Pons (tissue), 1 donor: ENCODE measurements at regions not wholly inside any gene's neighbourhood (a gene's known extent, or its start where the extent isn't known, plus 50 kb on each side); places are given as distances from the start of the nearest gene placed in this dataset.
"Not testable (repeated sequence)": the region's sequence is repeated elsewhere in the genome, so short reads cannot be mapped to it uniquely, and the experiment has no call there.

ENCODE experiments used
- DNase-seq: peaks from one replicate; pipeline ENCODE4 v3.0.0-alpha.2; 2016; ENCODE audit warnings: low spot score

DNA sequence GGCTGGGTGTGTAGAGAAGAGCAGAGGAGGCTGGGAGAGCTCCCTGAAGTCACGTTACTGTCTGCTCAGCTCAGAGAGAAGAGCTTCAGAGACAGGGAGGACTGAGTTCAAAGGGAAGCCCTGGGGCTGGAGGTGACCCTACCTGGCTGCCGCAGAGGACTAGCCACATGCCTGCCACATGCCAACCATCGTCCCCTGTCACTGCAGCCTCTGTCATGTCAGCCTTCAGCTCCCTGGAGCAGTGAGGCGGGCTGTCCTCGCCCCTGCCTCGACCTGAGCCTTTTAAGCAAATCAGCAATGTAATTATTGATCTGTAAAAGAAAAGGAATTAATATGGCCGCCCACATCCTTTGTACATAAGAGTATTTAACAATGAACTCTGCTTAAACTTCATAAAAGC is 89.3 kb upstream of the RET start:
- DNase-seq, result no peak

DNA sequence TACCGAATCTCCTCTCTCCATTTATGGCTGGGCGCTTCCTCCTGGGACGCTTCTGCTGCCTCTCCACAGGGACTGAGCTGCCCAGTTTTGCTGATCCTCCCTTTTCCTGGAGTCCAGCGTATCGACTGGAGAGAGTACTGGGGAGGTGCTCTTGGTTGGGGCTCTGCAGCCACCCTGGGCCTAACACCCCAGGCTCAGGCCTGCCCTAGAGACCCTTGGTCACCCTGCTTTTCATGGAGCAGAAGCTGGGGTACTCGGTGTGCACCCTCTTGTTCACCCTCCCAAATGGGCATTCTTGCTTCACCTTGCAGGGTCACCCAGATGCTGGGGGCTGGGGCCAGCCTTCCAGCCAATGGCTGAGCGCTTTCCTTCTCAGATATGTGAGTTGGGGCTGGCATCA is 88.8 kb upstream of the RET start:
- DNase-seq, result no peak

GRCh38 chr10:42988517-42989395 is 88.1 kb upstream of the RET start:
- DNase-seq, result no peak

DNA sequence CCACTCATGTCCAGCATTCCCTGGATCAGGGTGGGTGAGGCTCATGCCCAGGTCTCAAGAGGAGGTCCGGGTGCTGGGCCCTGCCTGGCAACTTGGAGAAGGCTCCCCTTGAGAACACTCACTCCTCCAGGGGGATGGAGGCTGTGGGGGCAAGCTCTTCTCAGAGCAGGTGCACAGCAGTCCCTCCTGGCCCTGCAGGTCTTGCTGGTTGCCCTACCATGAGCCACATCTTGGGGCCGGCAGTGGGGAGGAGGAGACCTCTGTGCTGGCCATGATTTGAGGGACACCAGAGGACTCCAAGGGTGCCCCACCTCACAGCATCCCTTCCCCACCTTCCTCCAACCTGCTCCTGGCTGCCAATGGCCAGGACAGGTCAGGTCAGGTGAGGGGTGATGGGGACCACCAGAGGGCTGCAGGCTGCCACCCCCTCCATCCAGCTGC is 87.4 kb upstream of the RET start:
- DNase-seq, result no peak

- DNase-seq, result no peak
These were observed 86.7 kb upstream of the RET start for GRCh38 chr10:42990016-42990720.

DNA sequence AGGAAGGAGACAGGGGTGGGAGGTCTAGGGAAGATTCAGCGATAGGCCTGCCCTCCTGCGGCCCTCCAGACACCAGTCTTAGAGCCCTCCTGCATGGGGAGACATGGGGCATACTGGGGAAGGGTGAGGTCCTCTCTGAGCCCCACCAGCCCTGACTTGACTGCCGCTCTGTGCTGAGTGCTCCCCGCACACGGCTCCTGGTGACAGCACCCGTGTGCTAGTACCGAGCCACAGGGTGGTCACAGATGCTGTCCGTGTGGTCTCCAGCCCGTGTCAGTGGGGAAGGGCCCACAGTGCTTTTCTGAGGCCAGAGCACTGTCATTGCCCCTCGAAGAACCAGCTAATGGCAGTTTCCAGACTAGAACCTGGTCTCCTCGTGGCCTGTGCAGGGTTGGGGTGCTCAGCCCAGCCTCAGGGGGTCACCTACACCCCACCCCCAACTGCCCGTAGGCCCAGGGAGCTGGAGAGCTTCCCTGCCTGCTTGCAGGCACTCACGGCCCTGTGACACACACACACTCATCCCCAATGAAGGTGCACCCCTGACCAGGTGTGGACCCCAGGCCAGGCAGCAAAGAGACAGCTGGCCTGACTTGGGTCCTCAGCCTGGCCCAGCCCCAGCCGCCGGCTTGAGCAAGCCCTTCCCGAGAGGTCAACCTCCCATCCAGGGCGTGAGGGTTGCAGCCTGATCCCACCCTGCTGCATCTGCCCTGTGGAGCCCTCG is 86.0 kb upstream of the RET start:
- no peak for DNase-seq

- no peak for DNase-seq
These were observed 85.3 kb upstream of the RET start for GRCh38 chr10:42991442-42992098.

DNA sequence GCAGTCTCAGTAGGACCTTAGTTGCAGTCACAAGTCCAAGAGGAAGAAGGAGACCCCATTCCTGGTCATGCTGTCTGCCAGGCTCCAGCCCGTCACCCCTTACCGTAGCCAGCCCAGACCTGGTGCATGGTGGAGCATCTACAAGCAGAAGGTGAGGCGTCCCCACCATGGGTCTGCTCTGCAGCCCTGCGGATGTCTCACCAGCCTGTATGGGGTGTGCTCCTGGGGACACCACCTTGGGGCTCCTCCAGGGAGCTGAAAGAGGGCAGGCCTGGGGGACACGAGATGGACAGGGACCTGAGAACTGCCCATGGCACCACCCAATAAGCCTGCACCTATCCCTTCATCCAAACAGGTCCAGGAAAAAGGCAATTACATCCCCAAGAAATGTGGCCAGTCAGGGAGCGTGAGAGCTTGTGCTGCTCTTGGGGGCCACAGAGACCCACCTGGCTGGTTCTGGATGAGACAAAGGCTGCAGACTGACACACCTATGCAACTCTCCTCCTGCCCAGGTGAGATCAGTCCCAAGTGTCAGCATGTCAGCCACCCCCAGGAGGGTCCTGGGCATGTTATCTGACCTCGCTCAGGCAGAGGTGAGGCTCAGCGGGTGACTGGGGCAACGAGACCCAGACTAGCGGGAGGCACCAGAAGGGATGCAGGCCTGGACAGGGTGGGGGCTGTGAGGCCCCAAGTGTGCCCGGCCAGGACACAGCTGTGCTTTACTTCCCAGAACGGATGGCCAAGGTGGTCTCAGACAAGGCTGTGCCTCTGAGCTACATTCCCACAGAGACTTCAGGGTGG is 84.5 kb upstream of the RET start:
- no peak for DNase-seq

DNA sequence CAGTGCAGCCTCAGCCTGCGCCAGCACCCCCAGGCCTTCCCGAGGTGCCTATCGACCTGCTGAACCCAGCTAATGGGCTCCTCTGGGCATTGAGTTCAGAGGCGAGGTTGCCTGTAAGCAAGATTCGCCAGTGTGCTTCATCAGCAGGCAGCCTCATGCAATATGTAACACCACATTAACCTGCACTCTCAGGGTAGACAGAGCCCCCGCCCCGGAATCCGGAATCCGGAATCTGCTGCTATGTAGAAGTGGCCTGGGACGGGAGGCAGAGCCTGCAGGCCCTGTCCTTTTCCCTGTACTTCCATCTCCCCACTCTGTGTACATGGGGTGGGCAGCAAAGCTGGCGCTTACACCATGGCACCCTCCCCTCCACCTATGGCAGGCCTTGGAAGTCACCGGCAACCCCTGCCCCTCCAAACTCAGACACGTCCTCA is 83.9 kb upstream of the RET start:
- DNase-seq, result no peak

DNA sequence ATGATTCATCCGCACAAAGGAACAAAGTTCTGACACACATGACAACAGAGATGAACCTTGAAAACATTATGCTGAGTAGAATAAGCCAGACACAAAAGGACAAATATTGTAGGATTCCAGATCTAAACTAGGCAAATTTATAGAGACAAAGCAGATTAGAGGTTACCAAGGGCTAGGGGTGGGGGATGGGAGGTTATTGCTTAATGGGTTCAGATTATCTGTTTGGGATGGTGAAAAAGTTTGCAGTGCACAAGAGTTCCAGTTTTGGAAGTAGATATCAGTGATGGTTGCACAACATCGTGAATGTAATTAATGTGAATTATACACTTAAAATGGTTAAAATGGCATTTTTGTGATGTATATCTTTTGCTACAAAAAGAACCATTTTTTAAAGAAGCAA is 82.0 kb upstream of the RET start:
- not testable (repeated sequence) for DNase-seq

GRCh38 chr10:42995537-42995936 is 81.3 kb upstream of the RET start:
- no peak for DNase-seq

- no peak for DNase-seq
These were observed 80.3 kb upstream of the RET start for GRCh38 chr10:42996588-42996987.

GRCh38 chr10:42997151-42997848 is 79.6 kb upstream of the RET start:
- no peak for DNase-seq

DNA sequence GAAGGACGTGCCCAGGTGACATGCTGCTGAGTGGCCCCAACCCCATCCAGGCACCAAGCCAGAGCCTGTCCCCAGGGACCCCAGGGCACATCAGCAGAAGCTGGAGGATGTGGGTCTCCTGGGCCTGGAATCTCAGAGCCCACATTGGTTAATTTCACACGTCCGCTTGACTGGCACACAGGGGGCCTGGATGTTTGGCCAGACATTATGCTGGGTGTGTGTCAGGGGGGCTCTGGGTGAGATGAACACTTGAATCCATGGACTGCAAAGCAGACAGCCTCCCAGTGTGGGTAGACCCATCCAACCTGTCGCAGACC is 79.1 kb upstream of the RET start:
- DNase-seq, result no peak

GRCh38 chr10:42998481-42999384 is 78.1 kb upstream of the RET start:
- DNase-seq, result no peak

DNA sequence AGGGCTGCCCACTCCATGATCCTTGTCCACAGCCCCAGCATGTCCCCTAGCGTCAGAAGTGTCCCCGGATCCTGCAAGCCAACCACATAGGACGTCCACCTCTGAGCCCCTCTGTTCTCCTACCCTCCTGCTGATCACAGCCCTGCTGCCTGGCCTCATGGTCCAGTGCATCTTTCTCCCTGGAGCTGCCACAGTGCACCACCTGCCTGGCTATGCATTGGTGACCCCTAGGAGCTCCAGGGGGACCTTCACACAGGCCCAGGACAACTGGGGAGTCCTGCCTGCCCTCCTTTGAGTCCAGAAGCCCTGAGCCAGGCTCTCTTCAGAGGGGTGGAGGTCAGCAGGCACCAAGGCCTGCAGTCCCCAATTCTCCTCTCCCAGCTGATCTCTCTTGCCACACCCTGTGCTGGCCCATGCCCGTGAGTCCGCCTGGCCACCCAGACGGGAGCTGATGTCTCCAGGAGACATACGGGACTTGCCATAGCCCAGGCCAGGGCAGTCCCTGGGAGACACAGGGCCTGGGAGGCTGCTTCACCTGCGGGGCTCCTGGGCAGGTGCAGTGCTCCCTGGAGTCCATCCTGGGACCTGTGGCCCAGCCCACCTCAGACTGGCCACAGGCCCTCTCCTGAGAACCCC is 77.4 kb upstream of the RET start:
- DNase-seq, result no peak

GRCh38 chr10:43000021-43000411 is 76.9 kb upstream of the RET start:
- DNase-seq, result no peak

GRCh38 chr10:43000651-43001426 is 76.0 kb upstream of the RET start:
- no peak for DNase-seq

- no peak for DNase-seq
These were observed 75.5 kb upstream of the RET start for GRCh38 chr10:43001427-43001795.
